ENCODE measurements at regions not wholly inside any gene's neighbourhood (a gene's known extent, or its start where the extent isn't known, plus 50 kb on each side); places are given as distances from the start of the nearest gene placed in this dataset.

DNA sequence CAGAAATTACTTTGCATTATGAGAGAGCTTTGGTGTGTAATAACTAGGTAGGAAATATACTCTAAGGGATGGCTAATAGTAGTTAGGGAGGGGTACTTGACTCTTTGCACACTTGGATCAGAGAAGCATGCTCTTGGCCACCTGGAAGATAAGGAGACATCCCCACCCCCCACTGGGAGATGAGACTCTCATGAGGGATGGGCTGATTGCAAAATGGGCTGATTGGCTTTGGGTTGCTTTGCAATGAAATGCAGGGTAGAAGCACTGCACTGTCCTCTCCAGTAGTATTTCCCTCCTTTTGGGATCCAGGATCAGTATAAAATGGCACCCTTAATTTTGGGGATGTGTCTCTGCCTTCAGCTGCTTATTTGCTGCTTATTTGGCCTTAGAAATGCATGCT lies 71.2 kb upstream of the EPS8L3 start:
- Histone ChIP-seq H3K79me2 (replicated peaks; ENCODE audit: insufficient read depth, low read length) (no peaks in the 10 kb centered on the region), H4K20me1 (ENCODE audit: insufficient read depth) (no peaks in the 10 kb centered on the region), H3K27ac (ENCODE audit: low read length) (no peak overlapping the region), H3K27me3 (ENCODE audit: insufficient read depth, low read depth, low read length) (no peaks in the 10 kb centered on the region), H2AFZ (ENCODE audit: low read depth, low read length) (no peak overlapping the region), H3K9ac (ENCODE audit: low read length) (no peak overlapping the region), H3K9me3 (ENCODE audit: low read length) (no peaks in the 10 kb centered on the region), H3K9me2 (ENCODE audit: insufficient read depth, low read length) (no peaks in the 10 kb centered on the region), H3K36me3 (ENCODE audit: insufficient read depth, low read length) (no peaks in the 10 kb centered on the region), H3K4me2 (ENCODE audit: low read length) (no peak overlapping the region), H3F3A (ENCODE audit: insufficient read depth, low read length, poor library complexity, severe bottlenecking) (no peaks in the 10 kb centered on the region), H3K4me3 (ENCODE audit: low read length) (no peak overlapping the region)
- TF ChIP-seq TAF1 (IDR thresholded peaks at IDR 0.05; ENCODE audit: low read depth) (no peak), EP300 (conservative IDR thresholded peaks at IDR 0.05; ENCODE audit: poor library complexity, severe bottlenecking) (no peak)

DNA sequence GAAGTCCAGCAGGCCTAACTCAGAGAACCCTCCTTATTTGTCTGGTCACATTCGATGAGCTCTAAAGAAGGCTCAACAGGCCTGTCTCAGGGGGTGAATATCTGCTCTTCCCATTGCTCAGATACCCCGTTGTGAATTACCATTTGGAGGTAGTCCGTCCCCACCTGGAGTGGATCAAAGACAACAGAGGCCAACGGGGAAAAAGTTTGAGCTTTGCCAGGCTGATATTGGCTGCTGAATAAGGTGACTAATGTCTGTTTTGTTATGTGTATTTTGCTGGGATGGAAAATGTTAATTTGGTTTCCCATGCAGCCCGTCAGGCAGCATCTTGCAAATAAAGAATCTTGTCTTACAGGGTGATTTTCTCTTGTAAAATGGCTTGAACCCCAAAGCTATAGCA lies 69.2 kb upstream of the EPS8L3 start:
- no peaks in the 10 kb centered on the region for H3F3A ChIP-seq (ENCODE audit: insufficient read depth, low read length, poor library complexity, severe bottlenecking)
- no peaks in the 10 kb centered on the region for H4K20me1 ChIP-seq (ENCODE audit: insufficient read depth)
- no peaks in the 10 kb centered on the region for H3K36me3 ChIP-seq (ENCODE audit: insufficient read depth, low read length)
- no peaks in the 10 kb centered on the region for H3K27me3 ChIP-seq (ENCODE audit: insufficient read depth, low read depth, low read length)
- no peak overlapping the region for H2AFZ ChIP-seq (ENCODE audit: low read depth, low read length)
- no peaks in the 10 kb centered on the region for H3K9me3 ChIP-seq (ENCODE audit: low read length)
- H3K27ac ChIP-seq (ENCODE audit: low read length) = no peak overlapping the region
- H3K4me2 ChIP-seq (ENCODE audit: low read length) = no peak overlapping the region
- no peak overlapping the region for H3K9ac ChIP-seq (ENCODE audit: low read length)
- TF ChIP-seq EZH2 (IDR thresholded peaks at IDR 0.05; ENCODE audit: borderline replicate concordance, insufficient read depth, low read length, poor library complexity, severe bottlenecking) (no peak), EP300 (conservative IDR thresholded peaks at IDR 0.05; ENCODE audit: poor library complexity, severe bottlenecking) (no peak), POLR2AphosphoS5 (IDR thresholded peaks at IDR 0.05) (no peak), MXI1 (conservative IDR thresholded peaks at IDR 0.05; ENCODE audit: poor library complexity, severe bottlenecking) (no peak), RAD21 (conservative IDR thresholded peaks at IDR 0.05) (no peak), SMC3 (conservative IDR thresholded peaks at IDR 0.05; ENCODE audit: poor library complexity) (no peak), CTCF (IDR thresholded peaks at IDR 0.05; ENCODE audit: poor library complexity, severe bottlenecking) (no peak), TAF1 (IDR thresholded peaks at IDR 0.05; ENCODE audit: low read depth) (no peak)
- TF ChIP-seq, protein P1, sequence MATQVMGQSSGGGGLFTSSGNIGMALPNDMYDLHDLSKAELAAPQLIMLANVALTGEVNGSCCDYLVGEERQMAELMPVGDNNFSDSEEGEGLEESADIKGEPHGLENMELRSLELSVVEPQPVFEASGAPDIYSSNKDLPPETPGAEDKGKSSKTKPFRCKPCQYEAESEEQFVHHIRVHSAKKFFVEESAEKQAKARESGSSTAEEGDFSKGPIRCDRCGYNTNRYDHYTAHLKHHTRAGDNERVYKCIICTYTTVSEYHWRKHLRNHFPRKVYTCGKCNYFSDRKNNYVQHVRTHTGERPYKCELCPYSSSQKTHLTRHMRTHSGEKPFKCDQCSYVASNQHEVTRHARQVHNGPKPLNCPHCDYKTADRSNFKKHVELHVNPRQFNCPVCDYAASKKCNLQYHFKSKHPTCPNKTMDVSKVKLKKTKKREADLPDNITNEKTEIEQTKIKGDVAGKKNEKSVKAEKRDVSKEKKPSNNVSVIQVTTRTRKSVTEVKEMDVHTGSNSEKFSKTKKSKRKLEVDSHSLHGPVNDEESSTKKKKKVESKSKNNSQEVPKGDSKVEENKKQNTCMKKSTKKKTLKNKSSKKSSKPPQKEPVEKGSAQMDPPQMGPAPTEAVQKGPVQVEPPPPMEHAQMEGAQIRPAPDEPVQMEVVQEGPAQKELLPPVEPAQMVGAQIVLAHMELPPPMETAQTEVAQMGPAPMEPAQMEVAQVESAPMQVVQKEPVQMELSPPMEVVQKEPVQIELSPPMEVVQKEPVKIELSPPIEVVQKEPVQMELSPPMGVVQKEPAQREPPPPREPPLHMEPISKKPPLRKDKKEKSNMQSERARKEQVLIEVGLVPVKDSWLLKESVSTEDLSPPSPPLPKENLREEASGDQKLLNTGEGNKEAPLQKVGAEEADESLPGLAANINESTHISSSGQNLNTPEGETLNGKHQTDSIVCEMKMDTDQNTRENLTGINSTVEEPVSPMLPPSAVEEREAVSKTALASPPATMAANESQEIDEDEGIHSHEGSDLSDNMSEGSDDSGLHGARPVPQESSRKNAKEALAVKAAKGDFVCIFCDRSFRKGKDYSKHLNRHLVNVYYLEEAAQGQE (IDR thresholded peaks at IDR 0.05; ENCODE audit: borderline replicate concordance) = no peak
- no peaks in the 10 kb centered on the region for H3K79me2 ChIP-seq (replicated peaks; ENCODE audit: insufficient read depth, low read length)
- H3K4me3 ChIP-seq (ENCODE audit: low read length) = no peak overlapping the region
- H3K9me2 ChIP-seq (ENCODE audit: insufficient read depth, low read length) = no peaks in the 10 kb centered on the region

All from neural cell (in vitro differentiated cells).